GM18868 (cell line): ENCODE measurements at regions not wholly inside any gene's neighbourhood (a gene's known extent, or its start where the extent isn't known, plus 50 kb on each side); places are given as distances from the start of the nearest gene placed in this dataset.
A peak's percentile ranks its signal among the peaks of the same experiment; 100 is the strongest.
"Not testable (repeated sequence)": the region's sequence is repeated elsewhere in the genome, so short reads cannot be mapped to it uniquely, and the experiment has no call there.

Experiments
- ATAC-seq: cut with Tn5 transposase; IDR thresholded peaks from one replicate; pipeline ENCODE4 v1.9.1; 2021; ENCODE audit warnings: mild to moderate bottlenecking, moderate library complexity; ENCODE audit not compliant: unreplicated experiment

DNA sequence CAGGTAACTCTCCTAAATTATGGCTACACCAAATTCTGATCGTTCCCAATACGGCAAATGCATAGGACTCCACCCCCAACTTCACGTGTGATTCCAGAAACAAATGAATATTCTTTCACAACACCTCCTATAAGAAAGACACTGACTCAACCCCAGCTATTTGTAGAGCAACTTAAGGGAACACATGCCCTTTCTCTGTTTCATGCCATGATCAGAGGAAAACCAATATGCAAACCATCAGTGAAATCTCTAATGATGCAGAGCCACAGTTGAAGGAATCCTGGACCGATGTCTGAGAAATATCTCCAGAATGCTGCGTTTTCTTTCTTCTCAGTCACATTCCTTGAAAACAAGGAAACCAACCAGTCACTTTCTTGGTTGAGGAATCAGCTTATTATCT is 164.2 kb upstream of the PTBP2 start:
- ATAC-seq, result no peak

DNA sequence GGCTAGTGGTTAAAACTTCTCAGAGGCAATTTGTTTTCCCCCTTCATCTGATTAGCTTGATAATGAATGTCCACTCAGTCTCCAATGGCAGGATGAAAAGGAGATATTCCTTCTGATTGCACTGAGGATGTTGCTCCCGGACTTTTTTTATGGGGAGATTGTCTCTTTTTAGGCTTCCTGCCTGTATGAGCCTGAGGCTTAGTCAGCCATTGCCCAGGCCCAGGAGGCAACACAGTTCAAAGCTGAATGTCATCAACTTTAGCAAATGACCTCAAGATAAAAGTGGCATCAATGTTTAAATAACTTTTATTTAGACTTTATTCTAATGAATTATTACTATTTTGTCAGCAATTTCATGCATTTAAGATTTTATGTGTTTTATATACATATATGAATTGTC is 162.9 kb upstream of the PTBP2 start:
- ATAC-seq, result no peak

DNA sequence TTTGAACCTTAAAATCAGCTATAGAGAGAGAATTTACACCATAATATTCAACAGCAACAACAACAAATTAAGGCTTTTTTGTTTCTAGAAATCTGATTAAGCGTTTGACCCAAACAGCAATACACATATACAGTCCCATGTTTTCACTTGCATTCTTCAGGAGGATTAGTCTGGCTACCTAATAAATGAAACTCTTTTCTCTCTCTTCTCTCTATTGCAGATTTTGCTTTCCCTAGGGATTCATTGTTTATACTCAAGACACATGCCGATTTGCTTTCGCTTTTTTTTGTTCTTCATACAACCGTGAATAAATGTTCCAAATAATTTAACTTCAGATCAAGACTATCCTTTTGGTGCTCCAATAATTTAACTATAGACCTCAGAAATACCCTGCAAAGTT is 162.4 kb upstream of the PTBP2 start:
- no peak for ATAC-seq

DNA sequence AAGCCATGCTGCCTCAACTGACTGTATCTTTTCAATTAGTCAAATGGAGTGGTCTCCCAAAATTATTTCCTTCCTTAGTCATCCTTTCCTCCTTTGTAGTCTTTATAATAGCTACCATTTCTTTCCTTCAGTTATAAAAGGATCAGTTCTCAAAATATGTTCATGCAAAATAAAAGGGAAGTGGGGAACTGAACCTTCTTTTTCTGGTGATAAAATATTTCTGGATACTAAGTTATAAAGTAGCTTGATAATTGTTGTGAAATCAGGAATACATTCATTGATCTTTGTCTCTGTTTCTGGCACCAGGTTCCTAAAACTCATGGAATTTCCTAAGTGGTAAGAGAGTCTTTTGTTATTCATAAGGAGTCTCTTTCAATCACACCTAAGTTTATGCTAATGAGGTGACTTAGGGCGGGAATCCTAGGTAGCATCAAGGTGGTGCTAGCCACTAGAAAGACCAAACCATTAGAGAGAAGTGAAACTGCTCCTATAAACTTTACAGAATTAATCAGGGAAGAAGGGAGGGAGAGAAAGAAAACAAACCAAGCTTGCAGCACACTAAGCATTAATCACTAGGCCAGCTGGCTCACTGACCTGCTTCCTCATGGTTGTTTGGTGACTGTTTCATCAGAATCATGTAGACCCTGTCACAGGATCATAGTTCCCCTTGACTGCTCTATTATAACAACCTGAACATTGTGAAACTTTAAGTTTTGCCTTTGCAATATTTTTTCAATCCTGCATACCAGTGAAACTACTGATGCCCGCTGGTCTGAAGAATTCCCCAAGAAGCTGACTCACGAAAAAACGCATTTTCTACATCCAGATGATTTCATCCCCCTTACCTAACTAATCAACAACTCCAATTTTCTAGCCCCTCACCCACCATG is 161.6 kb upstream of the PTBP2 start:
- ATAC-seq, result no peak

- ATAC-seq, result no peak
Measured at GRCh38 chr1:96562094-96562493, 159.5 kb upstream of the PTBP2 start.

GRCh38 chr1:96564401-96564800 is 157.2 kb upstream of the PTBP2 start:
- ATAC-seq, result not testable (repeated sequence)

GRCh38 chr1:96565546-96565945 is 156.0 kb upstream of the PTBP2 start:
- no peak for ATAC-seq

DNA sequence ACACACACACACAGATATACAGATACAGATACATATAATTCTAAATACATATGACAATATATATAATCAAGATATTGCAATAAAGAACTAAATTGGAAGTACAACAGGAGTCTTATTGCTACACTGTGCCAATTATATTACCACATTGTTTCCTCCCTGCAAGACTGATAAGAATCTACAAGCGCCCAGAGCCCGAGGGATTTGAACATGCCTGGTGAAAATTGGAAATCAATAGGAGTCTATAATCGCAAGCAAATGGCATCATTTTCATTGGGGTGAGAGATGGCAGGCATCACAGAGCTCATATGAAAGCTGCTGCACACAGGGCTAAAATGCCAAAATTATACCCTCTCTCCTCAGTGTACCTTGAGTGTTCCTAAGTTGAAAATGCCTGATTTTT is 152.9 kb upstream of the PTBP2 start:
- ATAC-seq, result no peak

DNA sequence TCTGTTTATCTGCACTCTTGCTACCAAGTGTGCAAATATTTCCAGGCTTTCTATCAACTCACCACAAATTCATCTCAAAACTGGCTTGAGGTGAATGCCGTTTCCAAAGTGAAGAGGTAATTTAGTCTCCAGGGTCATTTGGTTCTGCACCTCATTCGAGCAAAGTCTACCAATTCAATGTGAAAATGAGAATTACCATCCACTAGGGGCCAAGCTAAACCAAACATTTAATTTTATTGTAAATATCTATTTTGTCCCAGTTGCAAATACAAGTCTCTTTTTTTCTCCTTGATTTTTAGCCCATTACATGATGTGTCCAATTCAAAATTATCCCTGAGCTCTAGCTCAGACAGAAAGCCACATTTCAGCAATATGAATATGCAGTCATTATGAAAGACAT is 152.3 kb upstream of the PTBP2 start:
- no peak for ATAC-seq

DNA sequence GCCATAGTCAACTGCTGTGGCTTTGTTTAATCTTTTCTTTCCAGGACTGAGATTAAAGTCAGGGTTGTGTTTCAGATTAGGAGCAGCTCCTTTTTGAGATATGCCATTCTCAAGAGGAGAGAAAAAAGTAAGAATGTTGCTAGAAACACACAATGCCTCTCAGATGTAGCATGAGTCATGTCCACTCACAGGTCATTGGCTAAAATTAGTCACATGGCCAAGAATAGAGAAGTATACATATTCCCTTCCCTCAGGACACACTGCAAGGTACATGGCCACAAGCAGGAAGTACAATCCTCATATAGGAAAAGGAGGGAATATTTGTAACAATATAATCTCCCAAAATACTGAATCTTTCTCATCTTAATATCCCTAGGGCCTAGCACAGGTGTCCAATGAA is 141.9 kb upstream of the PTBP2 start:
- ATAC-seq, result no peak

DNA sequence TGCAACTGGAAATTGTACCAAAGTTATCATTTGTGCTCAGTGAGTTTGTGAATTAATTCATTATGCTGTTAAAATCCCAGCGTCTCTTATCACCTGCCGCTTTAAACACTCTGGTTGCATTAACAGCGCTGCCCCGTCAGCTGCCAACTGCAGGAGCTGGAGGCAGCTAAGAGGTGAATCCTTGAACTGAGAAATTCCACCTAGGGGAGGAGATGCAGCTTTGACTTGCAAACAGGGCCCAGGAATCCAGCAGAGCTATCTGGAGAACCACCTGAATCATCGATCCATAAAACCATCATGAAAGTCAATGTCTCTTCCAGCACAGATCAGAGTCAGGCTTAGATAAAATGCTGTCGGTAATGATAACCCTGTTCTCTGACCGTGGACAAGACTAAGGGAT is 140.7 kb upstream of the PTBP2 start:
- ATAC-seq, result no peak

DNA sequence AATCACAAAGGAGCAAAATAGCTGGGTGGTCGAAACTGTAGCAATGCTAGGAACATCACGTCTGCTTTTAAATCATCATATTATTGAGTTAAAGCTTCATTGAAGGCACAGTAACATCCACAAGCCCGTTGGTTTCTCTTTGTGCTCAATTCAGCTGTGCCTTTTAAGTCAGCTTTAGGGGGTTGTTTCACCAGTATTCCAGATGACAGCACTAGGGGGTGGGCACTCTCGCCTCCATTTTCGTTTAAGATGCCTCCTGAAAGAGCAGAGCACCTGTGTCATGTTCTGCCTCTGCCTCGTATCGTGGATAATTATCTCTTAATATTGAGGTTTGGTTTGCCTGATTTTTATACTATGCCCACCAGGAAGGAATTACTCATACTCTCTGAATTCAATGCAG is 139.8 kb upstream of the PTBP2 start:
- no peak for ATAC-seq

GRCh38 chr1:96583903-96584302 is 137.7 kb upstream of the PTBP2 start:
- no peak for ATAC-seq

- ATAC-seq, result no peak
Measured at GRCh38 chr1:96587222-96587621, 134.4 kb upstream of the PTBP2 start.

DNA sequence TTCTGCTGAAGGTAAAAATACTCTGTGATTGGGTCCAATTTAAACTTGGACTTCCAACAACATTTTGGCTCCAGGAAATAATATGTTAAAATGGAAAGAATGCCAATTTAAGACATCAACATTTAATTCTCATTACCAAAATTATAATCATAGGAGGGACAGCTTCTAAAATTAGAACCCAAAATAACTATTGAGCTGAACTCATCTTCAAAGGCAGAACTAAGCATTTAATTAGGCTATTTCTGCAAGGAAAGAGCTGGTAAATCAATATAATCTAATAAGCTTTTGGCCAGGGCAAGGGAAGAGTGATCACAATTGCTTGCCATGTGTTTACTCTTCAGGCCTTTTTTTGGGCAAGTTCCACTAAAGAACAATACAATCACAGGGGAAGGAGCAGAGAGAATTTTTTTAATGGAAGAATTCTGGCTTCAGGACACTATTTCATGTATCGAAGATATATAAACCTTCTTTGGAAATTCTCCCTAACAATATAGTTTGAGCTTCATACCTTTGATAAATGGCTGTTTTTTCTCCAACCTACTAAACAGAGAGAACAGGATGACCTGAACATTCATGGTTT is 133.1 kb upstream of the PTBP2 start:
- no peak for ATAC-seq

- not testable (repeated sequence) for ATAC-seq
Measured at GRCh38 chr1:96595530-96595929, 126.1 kb upstream of the PTBP2 start.

DNA sequence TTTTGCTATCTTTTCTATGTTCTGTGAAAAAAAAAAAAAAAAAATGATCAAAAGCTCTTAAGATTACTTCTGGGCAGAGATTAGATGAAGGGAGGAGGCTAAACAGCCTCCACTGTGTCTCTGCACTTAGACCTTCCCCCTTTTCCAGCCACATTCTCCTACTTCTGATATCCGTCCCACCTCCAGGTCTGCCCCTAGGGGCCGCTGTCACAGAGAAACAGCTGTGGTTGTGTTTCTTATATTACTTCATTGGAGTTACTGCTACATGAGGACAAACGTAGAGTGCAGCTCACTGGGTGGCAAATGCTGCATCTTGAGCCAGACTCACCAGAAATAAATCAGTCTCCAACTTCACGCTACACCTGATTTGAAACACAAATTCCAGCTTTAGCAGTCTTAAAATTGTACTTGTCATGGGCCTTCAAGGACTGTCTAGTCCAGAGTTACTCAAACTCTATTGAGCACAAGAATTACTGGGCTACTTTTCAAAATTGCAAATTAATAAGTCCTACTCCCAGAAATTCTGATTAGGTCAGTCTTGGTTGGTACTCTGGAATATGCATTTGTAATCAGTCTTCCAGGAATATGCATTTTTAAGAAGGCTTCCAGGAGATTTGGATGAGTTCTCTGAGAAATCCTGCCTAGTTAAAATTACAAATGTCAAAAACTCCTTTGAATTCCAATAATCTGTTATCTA is 125.2 kb upstream of the PTBP2 start:
- ATAC-seq, result peak; percentile 89

GRCh38 chr1:96597218-96597617 is 124.4 kb upstream of the PTBP2 start:
- ATAC-seq, result no peak

- ATAC-seq, result no peak
Measured at GRCh38 chr1:96598416-96599168, 123.0 kb upstream of the PTBP2 start.

- not testable (repeated sequence) for ATAC-seq
Measured at GRCh38 chr1:96604620-96605019, 117.0 kb upstream of the PTBP2 start.

- ATAC-seq, result not testable (repeated sequence)
Measured at GRCh38 chr1:96617375-96617774, 104.2 kb upstream of the PTBP2 start.
